ENCODE measurements at regions not wholly inside any gene's neighbourhood (a gene's known extent, or its start where the extent isn't known, plus 50 kb on each side); places are given as distances from the start of the nearest gene placed in this dataset.

DNA sequence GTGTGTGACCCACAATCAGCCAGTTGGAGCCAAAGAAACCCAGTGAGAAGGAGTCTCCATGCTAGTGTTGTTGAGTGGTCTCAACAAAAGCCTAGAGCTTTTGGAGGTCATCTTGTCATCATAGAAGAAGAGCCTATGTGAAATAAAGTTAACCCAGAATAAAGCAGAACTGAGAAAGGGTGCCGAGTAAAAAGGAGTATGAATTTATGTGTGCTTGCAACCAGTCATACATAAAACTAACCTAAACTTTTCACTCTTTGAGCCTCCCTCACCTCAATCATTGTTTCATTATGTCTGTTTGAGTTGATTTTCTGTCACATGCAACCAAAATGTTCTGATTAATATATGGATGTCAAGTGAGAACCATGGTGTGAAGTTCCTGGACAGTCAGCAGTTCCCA, 599.3 kb upstream of the ZEB2 start:
- no peak for DNase-seq

DNA sequence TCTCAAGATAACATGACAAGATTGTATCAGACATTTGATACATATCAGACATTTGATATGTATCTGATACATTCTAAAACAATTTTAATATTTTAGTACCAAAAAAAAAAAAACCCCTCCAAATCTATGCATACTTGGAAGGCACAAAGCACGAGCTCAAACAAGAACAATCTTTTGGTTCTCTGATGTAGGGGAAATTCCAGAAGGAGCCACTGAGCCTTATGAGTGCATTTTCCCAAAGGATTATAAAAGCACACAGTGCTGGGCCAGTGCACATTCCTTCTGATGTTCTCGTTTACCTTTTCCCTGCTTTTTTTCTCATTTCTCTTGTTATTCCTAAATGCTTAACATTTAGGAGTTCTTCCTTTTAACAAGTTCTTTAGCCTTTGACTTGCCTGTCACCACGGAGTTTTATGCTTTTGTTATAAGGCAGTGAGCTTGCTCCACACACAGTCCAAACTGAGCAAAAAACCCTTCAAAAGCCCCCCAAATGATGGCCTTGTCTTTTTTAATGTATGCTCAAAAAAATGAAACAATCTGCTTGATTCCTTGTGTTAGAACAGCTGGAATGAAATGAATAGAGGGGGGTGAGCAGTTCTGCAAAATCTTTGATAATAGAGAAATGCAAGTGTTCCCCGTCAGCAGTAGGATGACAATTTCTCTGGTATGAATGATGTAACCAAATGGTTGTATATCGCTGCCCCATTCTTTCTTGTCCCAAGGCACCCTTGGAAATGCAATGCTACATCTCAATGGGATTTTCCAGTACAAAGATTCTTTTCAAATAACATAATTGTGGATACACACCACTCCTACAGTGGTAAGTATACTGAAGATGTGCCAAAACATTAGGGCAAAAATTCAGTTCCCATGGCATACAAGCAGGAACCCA, 597.2 kb upstream of the ZEB2 start:
- DNase-seq = no peak

DNA sequence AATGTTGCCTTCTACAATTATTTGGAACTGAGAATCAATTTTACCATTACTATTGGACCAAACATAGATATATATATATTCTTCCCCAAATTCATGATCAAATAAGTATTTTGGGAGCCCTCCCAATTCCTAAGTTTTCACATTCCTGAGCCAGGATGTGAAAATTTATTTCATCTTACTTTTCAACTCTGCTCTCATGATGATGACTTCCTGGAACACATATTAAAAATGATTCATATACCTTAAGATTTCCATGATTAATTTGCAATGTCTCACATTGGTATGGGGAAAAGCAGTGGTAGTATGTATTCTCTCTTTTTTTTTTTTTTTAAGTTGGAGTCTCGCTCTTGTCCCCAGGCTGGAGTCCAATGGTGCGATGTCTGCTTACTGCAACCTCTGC, 596.1 kb upstream of the ZEB2 start:
- DNase-seq = no peak

DNA sequence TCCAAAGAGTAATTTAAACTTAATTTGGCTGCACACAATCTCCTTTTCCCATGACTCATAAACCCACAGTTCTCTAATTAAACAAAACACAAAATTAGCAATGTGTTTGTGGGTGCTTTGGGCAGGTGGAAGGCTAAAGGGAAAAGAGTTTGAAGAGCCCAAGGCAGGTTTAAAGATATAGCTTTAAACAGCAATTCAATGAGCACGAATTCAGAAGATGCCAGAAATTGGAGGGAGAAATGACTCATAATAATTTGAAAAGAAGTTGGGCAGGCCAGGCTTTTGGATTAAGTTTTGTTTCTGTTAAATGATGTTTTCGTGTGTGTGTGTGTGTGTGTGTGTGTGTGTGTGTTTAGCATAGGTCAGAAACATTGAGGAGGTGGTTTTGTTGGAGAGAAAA, 594.8 kb upstream of the ZEB2 start:
- DNase-seq = no peak

DNA sequence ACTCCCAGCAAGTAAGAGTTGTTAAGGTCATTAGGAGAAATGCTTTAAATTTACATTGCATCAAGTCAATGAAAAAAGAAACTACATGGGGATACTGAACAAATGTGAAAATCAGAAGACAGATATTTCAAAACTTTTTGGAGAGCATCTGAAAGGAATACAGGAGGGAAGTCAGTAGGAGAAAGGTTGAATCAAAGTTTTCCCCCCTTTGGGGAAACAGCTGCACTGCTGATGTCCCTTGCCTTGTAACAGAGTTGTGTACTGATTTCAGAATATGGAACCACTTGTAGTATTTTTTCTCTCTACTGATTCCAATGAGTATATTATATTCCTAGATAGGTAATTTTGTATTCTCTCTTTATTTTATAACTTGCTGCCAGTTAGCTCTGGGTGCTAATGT, 592.5 kb upstream of the ZEB2 start:
- DNase-seq = no peak

DNA sequence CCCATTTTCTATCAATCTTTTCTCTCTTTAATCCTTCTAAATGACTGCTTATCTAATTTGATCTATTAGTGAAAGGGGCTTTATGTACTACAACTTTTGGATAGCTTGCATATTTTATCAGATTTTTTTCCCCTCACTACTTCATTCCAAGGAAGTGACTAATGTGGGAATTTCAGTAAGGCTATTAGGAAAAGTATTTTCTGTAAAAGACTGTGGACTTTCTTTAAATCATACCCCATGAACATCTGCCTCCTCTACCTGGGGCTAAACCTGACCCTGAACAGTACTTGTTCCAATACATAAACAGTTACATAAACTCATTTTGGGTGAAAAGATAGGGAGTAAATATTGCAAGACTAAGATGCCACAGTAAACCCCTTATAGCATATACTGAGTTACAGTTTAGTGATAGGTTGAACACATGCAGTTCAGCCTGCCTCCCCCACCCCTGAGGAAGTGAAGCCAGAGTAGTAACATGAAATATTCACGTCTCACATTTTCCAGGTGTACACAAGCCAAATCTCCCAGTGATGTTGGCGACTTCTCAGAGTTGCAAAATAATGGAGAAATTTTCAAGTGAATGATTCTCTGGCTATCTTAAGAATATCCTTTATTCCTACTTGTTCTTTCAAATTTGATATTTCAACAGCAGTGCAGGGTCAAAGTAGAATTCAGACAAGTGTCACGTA, 590.9 kb upstream of the ZEB2 start:
- no peak for DNase-seq

DNA sequence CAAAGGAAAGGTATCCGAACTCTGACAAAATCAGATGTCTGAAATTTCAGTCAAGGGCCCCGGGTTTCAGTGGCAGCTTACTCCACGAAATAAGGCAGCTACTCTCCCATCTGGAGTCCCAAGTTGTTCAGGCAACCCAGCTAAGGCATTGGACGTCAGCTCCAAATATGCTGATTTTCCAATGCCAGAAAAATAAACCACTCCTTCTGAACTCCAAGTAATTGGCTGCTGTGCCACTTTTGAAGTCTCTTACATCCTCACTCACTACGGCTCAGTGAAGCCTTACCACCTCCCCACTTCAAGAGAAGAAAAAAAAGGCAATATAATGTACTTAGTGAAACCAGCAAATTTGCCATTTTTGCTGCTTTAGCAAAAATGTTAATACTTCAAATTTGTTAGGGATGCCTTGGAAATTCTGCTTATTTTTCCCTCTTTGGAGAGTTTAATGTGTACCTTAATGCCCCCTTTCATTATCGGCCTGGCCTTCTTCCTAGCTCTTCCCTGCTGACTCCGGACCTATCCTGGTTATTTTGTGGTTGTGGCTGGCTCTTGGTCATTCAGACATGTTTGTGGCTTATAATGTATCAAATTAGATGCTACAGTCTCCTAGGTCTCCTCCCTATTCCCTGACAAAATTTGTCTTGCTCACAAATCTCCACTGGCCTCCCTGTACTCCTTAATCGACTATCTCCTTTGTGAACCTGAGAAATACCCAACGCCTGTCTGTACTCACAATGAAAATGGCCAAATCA, 589.2 kb upstream of the ZEB2 start:
- DNase-seq = no peak

DNA sequence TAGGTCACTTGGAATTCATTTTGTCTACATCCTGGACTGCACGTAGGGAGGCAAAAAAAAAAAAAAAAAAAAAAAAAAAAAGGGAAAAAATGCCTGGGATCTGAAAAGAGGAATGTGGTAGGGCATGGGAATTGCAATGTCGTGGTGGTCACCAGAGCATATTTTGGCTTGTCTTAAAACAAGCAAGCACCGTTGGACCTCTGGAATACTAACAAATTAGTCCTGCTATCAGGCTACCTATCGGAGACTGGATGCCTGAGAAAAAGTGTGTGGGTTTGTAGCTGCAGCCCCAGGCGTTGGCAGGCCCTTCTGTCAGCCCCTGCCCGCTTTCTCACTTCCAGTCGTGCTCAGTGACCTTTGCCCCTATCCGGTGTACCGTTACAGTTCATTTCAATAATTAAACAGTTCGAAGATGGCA, 588.5 kb upstream of the ZEB2 start:
- no peak for DNase-seq

DNA sequence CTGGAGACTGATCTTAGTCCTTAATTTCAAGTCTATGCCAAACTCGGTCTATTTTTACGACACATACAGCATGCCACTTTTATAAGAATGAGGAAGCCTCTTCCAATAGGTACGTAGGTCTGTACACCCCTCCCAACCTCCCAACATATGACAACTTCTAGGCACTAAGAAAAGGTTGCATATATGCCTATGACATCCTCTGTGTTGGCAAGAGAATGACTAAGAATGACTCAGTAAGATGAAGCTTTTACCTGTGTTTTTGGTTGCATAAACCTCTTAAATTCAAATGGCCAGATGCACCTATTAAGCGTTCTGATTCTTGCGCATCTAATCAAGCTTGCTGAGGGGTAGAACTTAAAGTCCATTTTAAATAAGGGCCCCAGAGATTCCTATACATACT, 586.4 kb upstream of the ZEB2 start:
- no peak for DNase-seq

DNA sequence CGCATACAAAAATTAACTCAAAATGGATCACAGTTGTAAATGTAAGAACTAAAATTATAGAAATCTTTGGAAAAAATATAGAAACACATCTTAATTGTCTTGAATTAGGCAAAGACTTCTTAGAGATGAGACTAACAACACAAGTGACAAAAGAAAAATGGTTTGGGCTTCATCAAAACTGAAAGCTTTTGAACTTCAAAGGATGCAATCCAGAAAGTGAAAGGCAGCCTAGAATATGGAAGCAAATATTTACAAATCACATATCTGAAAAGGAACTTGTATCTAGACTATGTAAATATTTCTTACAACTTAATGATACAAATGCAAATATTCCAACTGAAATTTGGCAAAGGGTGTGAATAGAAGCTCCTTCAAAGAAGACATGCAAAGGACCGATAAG, 582.8 kb upstream of the ZEB2 start:
- DNase-seq = no peak

DNA sequence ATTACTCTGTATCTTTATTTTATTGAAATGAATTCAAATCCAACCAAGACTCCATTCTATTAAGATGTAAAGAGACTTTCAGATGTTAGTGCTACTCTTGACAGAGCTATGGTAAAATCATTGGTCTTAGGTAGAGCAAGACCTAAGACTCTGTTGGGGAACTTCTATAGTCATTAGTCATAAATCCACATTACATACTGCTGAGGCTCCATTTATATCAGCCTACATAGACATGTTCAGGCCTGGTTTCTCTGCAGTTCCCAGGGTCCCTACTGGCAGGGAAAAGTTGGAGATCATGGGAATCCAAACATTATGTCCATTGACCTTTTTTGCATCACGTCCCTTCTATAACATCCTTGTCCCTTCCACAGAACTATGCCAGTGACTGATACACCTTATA, 580.4 kb upstream of the ZEB2 start:
- no peak for DNase-seq

DNA sequence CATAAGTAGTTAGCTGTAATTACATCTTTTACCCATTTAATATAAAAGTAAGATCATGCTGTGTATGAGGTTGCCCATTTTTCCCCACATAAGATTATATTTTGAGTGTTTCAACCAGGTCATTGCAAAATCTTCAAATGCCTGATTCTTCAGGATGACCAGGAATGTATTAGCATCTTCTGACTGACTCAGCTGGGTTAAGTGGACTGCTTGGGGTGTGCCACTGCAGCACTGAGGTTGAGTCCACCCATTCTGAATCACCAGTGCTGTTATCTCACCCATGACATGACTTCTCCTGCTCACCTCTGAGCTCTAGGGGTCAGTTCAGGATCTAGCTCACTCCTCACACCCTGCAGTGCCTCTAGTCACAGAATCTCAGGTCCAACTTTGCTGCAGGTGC, 576.7 kb upstream of the ZEB2 start:
- DNase-seq = no peak

DNA sequence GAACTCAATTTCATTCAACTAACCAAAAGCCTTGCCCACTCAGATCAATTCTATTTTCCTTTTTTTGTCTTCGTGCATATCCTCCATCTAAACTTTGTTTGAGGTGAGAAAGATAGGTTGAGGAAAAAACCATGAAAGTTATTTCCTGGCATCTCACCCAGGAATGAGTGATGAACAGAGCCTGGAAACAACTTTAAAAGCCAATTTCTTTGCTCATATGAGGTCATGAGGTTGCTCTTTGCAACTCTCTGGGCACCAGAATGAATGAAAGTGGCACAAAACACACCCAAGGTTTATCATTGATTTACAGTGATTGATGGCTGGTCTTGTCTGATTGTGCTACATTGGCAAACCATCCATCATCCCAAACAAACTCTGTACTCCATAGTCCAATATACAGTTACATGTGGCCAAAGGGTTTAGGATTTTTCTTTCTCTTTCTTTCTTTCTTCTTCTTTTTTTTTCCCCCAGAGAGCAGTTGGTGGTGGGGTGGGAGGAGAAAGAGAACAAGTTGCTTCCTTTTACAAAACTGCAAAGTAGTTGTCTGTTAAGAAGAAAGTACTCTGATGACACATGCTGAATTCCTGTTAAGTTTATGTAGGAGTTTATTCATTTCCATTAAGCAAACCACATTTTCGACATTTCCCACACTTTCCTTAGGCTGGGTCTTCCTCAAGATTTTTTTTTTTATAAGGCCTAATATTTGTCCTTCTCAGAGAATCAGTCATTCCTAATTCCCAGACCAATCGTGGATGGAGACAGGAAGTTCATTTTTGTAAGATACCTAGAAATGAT, 575.9 kb upstream of the ZEB2 start:
- no peak for DNase-seq

DNA sequence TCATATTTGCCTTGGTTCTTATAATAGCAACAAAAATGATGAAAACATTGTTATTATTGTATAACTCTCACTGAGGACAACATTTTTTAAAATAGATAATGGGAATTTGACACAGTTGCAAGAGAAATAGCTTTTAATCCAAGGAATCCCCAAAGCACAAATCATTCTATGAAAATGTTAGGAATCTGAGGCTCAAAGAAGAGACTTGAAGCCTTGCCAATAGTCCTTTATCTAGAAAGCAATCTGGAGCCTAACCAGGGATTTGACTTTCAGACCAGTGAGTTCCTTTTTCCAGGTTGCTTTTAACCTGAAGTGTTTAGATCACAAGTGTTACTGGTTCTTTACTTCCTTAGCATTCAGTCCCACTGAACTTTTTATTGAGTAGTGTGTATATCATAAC, 574.5 kb upstream of the ZEB2 start:
- DNase-seq = no peak

DNA sequence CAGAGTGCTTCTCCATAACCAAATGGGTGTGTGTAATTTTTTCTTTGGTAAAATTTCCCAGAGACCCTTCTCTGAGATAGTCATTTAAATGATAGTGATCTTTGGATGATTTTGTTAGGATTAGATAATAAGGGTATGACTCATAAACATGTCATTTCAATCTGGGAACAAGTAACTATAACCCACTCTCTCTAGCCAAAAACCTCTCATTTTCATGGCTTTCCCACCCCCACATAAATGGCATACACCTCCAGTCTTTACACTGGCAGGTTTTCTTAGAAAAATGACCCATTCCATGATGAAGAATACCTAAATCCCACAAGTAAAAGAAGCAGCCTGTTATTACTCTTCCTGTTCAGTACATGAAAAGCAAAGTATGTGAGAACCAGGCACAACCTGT, 572.0 kb upstream of the ZEB2 start:
- no peak for DNase-seq

DNA sequence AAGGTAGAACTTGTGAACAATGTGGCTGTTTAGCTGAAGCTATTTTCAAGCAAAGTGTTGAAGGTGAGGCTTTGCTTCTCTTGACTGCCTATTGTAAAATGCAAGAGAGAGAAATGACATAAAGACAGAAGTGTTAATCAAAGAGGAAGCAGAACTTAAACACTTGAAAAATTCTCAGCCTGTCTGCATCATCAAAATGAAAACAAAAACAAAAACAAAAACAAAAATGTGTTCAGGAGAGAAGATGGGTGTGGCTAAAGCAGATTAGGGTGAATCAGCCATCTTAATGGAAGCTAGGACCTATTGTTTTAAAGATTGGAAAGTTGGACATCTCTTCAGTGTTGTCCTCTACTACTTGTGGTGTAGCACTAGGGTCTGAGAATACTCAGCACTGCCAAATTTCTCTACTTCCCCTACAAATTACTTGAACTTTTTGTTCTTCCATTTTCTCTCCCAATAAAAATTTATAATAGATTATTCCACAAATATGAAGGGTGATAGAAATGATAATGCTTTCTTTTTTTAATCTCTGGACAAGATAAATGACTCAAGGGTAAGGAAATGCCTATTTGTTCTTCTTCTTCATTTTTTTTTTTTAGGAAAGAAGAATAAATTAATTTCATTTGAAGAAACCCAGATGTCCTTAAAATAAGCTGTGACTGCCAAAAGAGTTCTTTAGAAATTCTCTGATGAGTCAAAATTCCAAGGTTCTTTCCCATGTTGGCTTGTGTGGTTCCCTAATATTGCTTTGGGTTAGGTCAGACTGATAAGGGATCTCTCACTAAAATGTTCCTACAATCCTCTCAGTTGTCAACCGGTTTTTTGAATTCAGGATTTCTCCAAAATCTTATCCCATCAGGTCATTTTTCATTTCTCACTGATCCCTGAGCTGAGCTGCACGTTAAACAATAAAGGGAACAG, 571.2 kb upstream of the ZEB2 start:
- no peak for DNase-seq

DNA sequence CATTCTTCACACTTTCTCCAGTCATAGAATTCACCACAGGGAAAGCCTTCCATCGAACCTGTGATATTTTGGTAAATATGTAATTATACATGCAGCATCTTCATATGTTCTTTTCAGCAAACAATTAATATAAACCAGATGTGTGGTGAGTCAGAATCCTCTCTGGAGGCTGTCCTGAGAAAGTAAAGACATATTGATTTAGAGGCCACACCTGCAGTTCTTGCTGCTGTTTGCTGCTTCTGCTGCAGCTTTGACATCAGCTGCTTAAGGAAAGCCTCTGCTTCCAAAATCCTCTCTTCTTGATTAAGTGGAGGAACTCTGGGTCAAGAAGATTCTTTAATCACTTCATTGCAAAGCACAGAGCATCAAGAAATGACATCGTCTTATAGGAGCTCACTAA, 568.8 kb upstream of the ZEB2 start:
- no peak for DNase-seq

DNA sequence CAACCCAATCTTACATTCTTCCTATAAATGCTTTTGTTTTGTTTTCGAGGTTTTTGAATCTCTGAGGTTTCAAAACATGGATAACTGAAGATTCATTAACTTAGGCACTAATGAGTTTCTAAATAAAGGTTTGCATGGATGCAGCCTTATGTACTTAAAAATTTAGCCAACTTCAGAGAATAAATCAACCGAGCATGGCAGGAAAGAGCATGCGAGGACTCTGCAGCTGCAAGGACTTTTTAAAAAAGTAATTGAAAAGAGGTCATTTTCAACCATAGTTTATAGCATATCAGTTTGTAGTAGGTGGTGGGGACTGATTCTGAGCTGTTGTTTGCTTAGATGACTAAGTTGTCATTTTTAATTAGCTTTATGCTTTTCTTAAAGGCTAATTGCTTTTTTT, 567.0 kb upstream of the ZEB2 start:
- no peak for DNase-seq

DNA sequence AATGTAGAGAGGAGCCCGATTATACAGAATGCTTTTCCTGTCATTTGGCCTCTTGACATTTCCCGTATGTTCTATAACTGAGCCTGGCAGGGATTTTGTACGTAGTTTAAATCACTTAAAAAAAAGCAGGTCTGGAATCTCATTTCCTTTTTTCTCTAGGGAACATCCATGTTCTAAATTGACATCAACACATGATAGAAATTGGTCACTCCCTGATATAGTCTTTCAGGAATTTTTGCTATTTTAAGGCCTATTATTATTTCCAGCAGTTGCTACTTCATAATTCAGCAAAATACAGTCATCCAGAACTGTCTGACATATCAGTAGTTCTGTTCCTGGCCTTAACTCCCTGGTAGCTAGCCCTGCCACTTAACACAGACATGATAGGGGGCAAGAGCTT, 565.7 kb upstream of the ZEB2 start:
- DNase-seq = no peak

DNA sequence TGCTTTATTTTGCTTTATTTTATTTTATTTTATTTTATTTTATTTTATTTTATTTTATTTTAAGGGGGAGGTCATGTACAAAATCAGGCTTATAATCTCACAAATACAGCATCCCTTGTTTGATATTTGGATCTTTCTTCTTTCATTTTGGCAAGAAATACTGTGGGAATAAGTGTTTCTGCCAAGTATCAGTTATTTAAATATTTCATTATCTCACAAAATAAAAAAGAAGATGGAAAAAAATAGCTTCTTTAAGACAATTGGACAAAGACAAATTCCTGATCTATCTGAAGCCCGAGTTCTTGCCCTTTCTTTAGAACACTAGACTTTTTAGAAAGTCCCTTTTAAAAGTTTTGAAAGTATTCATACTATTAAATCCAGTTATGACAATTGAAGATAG, 560.5 kb upstream of the ZEB2 start:
- DNase-seq = no peak

DNA sequence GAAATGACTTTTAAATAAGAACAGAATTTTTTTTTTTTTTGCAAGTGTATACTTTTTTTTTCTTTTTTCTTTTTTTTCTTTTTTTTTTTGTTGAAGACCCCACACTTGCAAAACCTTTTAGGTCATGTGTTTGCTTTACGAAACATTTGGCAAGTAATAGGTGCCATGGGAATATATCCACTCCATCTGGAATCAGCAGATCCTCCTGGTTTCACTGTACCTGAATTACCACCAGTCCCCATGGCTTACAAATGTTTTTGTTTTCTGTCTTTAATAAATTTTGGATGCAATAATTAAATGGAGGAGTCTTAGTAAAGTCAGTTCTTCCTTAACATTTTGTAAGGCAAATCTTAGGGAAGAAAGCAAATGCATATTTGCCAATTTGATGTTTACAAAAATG, 559.7 kb upstream of the ZEB2 start:
- no peak for DNase-seq

DNA sequence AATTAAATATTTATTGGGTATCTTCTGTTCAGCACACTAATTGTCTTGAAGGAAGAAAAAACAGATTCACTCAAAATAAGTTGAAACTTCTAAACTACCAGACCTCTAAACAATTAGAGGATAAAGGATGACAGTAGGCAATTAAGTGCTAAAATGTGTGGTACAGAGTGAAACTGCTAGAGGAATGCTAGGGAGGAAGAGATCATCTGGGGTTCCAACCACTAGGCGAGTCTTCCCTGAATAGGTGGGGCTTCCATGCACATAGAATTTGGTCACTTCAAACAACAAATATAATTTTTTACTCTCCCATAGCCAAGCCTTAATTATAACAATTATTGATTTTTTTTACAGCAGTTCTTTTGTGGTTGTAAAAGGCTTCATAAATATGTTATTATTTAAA, 559.0 kb upstream of the ZEB2 start:
- no peak for DNase-seq

All from hematopoietic multipotent progenitor cell treated with erythropoietin and hydrocortisone succinate and interleukin-3 and kit ligand, for 6 days (in vitro differentiated cells).